ENCODE measurements at regions not wholly inside any gene's neighbourhood (a gene's known extent, or its start where the extent isn't known, plus 50 kb on each side); places are given as distances from the start of the nearest gene placed in this dataset.
"Not testable (repeated sequence)": the region's sequence is repeated elsewhere in the genome, so short reads cannot be mapped to it uniquely, and the experiment has no call there.

- DNase-seq, result no peak
- no peak for TF ChIP-seq CTCF (IDR thresholded peaks at IDR 0.05; ENCODE audit: insufficient read depth in 1 of 2, low read depth in 1 of 2, low read length in 1 of 2, severe bottlenecking in 1 of 2, unreplicated experiment in 1 of 2)
- H3K27me3 Mint-ChIP-seq (ENCODE audit: insufficient read depth, unreplicated experiment), result no peaks in the 10 kb centered on the region
- ChIA-PET POLR2A (no interaction called here), CTCF (no interaction called here)
- no peaks in the 10 kb centered on the region for H3K36me3 ChIP-seq (ENCODE audit: control insufficient read depth, insufficient read depth, low read length)
- H3K9me3 ChIP-seq, result no peaks in the 10 kb centered on the region
- no peak overlapping the region for H3K4me3 Mint-ChIP-seq (ENCODE audit: unreplicated experiment)
- no peaks in the 10 kb centered on the region for H3K27me3 ChIP-seq (replicated peaks; ENCODE audit: control insufficient read depth, insufficient read depth, low read length)
- H3K27ac Mint-ChIP-seq (ENCODE audit: unreplicated experiment), result no peak overlapping the region
- H3K4me3 ChIP-seq (ENCODE audit: low read depth, low read length), result no peak overlapping the region
- no TSS peak for BruUV-seq (replicated peaks)
- intact Hi-C loops (cut with micrococcal nuclease; ENCODE audit: unreplicated experiment), result no loop called here
- H3K4me1 ChIP-seq, result peaks cover 14% of the 10 kb centered on the region
- H3K4me1 Mint-ChIP-seq (ENCODE audit: low read depth, unreplicated experiment), result peaks cover 8% of the 10 kb centered on the region
- H3K36me3 Mint-ChIP-seq (ENCODE audit: insufficient read depth, unreplicated experiment), result peaks cover 2% of the 10 kb centered on the region
- no peaks in the 10 kb centered on the region for H3K9me3 Mint-ChIP-seq (ENCODE audit: unreplicated experiment)
Observed at GRCh38 chr4:106579236-106579635, 210.7 kb upstream of the GIMD1 start.

GRCh38 chr4:106569146-106570031 lies 200.8 kb upstream of the GIMD1 start:
- Mint-ChIP-seq H3K27me3 (ENCODE audit: insufficient read depth, unreplicated experiment) (no peaks in the 10 kb centered on the region), H3K27ac (ENCODE audit: unreplicated experiment) (no peak overlapping the region), H3K9me3 (ENCODE audit: unreplicated experiment) (no peaks in the 10 kb centered on the region), H3K4me3 (ENCODE audit: unreplicated experiment) (no peak overlapping the region), H3K36me3 (ENCODE audit: insufficient read depth, unreplicated experiment) (no peaks in the 10 kb centered on the region), H3K4me1 (ENCODE audit: low read depth, unreplicated experiment) (no peaks in the 10 kb centered on the region)
- H3K27me3 ChIP-seq (replicated peaks; ENCODE audit: control insufficient read depth, insufficient read depth, low read length), result no peaks in the 10 kb centered on the region
- H3K36me3 ChIP-seq (ENCODE audit: control insufficient read depth, insufficient read depth, low read length), result no peaks in the 10 kb centered on the region
- TF ChIP-seq CTCF (IDR thresholded peaks at IDR 0.05; ENCODE audit: insufficient read depth in 1 of 2, low read depth in 1 of 2, low read length in 1 of 2, severe bottlenecking in 1 of 2, unreplicated experiment in 1 of 2), result no peak
- intact Hi-C loops (cut with micrococcal nuclease; ENCODE audit: unreplicated experiment), result no loop called here
- no peak for DNase-seq
- no peak overlapping the region for H3K4me3 ChIP-seq (ENCODE audit: low read depth, low read length)
- ChIA-PET CTCF (no interaction called here), POLR2A (no interaction called here)
- no TSS peak for BruUV-seq (replicated peaks)
- no peaks in the 10 kb centered on the region for H3K9me3 ChIP-seq
- no peaks in the 10 kb centered on the region for H3K4me1 ChIP-seq

GRCh38 chr4:106565727-106566126 lies 197.1 kb upstream of the GIMD1 start:
- H3K36me3 Mint-ChIP-seq (ENCODE audit: insufficient read depth, unreplicated experiment), result no peaks in the 10 kb centered on the region
- DNase-seq, result no peak
- H3K4me3 ChIP-seq (ENCODE audit: low read depth, low read length), result no peak overlapping the region
- POLR2A ChIA-PET, result no interaction called here
- no peak overlapping the region for H3K4me3 Mint-ChIP-seq (ENCODE audit: unreplicated experiment)
- CTCF ChIA-PET, result no interaction called here
- intact Hi-C loops (cut with micrococcal nuclease; ENCODE audit: unreplicated experiment), result no loop called here
- no peaks in the 10 kb centered on the region for H3K4me1 ChIP-seq
- no peaks in the 10 kb centered on the region for H3K9me3 ChIP-seq
- no peak overlapping the region for H3K27ac Mint-ChIP-seq (ENCODE audit: unreplicated experiment)
- H3K36me3 ChIP-seq (ENCODE audit: control insufficient read depth, insufficient read depth, low read length), result no peaks in the 10 kb centered on the region
- BruUV-seq (replicated peaks), result no TSS peak
- no peak for TF ChIP-seq CTCF (IDR thresholded peaks at IDR 0.05; ENCODE audit: insufficient read depth in 1 of 2, low read depth in 1 of 2, low read length in 1 of 2, severe bottlenecking in 1 of 2, unreplicated experiment in 1 of 2)
- H3K27me3 ChIP-seq (replicated peaks; ENCODE audit: control insufficient read depth, insufficient read depth, low read length), result no peaks in the 10 kb centered on the region
- no peaks in the 10 kb centered on the region for H3K27me3 Mint-ChIP-seq (ENCODE audit: insufficient read depth, unreplicated experiment)
- H3K9me3 Mint-ChIP-seq (ENCODE audit: unreplicated experiment), result peaks cover 21% of the 10 kb centered on the region
- H3K4me1 Mint-ChIP-seq (ENCODE audit: low read depth, unreplicated experiment), result no peaks in the 10 kb centered on the region

GRCh38 chr4:106563637-106564036 lies 195.1 kb upstream of the GIMD1 start:
- H3K9me3 ChIP-seq; CTCF ChIA-PET; H3K4me3 Mint-ChIP-seq (ENCODE audit: unreplicated experiment); H3K36me3 Mint-ChIP-seq (ENCODE audit: insufficient read depth, unreplicated experiment); BruUV-seq (replicated peaks); H3K27ac Mint-ChIP-seq (ENCODE audit: unreplicated experiment); DNase-seq; intact Hi-C loops (cut with micrococcal nuclease; ENCODE audit: unreplicated experiment); H3K4me3 ChIP-seq (ENCODE audit: low read depth, low read length); H3K4me1 ChIP-seq; H3K27me3 Mint-ChIP-seq (ENCODE audit: insufficient read depth, unreplicated experiment); H3K27me3 ChIP-seq (replicated peaks; ENCODE audit: control insufficient read depth, insufficient read depth, low read length); POLR2A ChIA-PET; H3K4me1 Mint-ChIP-seq (ENCODE audit: low read depth, unreplicated experiment); H3K36me3 ChIP-seq (ENCODE audit: control insufficient read depth, insufficient read depth, low read length): not testable (repeated sequence)
- H3K9me3 Mint-ChIP-seq (ENCODE audit: unreplicated experiment), result peaks cover 25% of the 10 kb centered on the region

All from Caco-2 (cell line).